GM23338 (cell line): ENCODE measurements at regions not wholly inside any gene's neighbourhood (a gene's known extent, or its start where the extent isn't known, plus 50 kb on each side); places are given as distances from the start of the nearest gene placed in this dataset.

Experiments used
- CTCF ChIP-seq, 2 experiments: fragments of 200-600 bp in 1 of 2; sonication (generic) in 1 of 2; conservative IDR thresholded peaks; 2 replicates each; pipeline versions ENCODE4 v1.5.1 to v1.6.1; 2016 to 2017; ENCODE audit warnings: antibody characterized with exemption in 2 of 2, low read depth in 2 of 2, mild to moderate bottlenecking in 2 of 2, moderate library complexity in 1 of 2
- POLR2AphosphoS5 ChIP-seq: IDR thresholded peaks from 2 replicates; pipeline ENCODE4 v1.6.1; 2016; ENCODE audit warnings: antibody characterized with exemption, low read depth

- TF ChIP-seq CTCF (conservative IDR thresholded peaks at IDR 0.05; ENCODE audit: low read depth in 2 of 2) (no peak), POLR2AphosphoS5 (no peak)
These were observed 607.8 kb upstream of the ADGRL2 start for GRCh38 chr1:81192647-81193642.
